Psoas muscle (tissue), 7 donors: ENCODE measurements at regions not wholly inside any gene's neighbourhood (a gene's known extent, or its start where the extent isn't known, plus 50 kb on each side); places are given as distances from the start of the nearest gene placed in this dataset.

ENCODE experiments used
- ATAC-seq, 4 donors: fragments of 200-7000 bp; cut with Tn5 transposase; one replicate each; pipeline ENCODE4 v1.9.1; 2020; ENCODE audit warnings: moderate library complexity in 3 of 4, mild to moderate bottlenecking in 2 of 4
- DNase-seq, 2 donors: peaks; one replicate each; pipeline ENCODE4 v3.0.0-alpha.2; 2020
- H3K27ac ChIP-seq: fragments of 200-600 bp; one replicate; pipeline ENCODE4 v1.8.0; 2022
- H3K27me3 ChIP-seq, 3 donors: fragments of 200-600 bp in 1 of 3; one replicate each; pipeline versions ENCODE4 v1.6.1 to v1.8.0; 2013 to 2022; ENCODE audit warnings: low read length in 2 of 3, mild to moderate bottlenecking in 2 of 3, moderate library complexity in 1 of 3; ENCODE audit not compliant: insufficient read depth in 3 of 3
- H3K36me3 ChIP-seq, 2 donors: fragments of 200-600 bp in 1 of 2; one replicate each; pipeline versions ENCODE4 v1.6.1 to v1.8.0; 2013 to 2022; ENCODE audit warnings: low read depth in 1 of 2, mild to moderate bottlenecking in 1 of 2, moderate library complexity in 1 of 2; ENCODE audit not compliant: insufficient read depth in 1 of 2
- H3K4me1 ChIP-seq: fragments of 200-600 bp; one replicate; pipeline ENCODE4 v1.8.0; 2022
- H3K4me3 ChIP-seq: fragments of 200-600 bp; one replicate; pipeline ENCODE4 v1.8.0; 2022; ENCODE audit warnings: mild to moderate bottlenecking
- H3K9me3 ChIP-seq: fragments of 200-600 bp; one replicate; pipeline ENCODE4 v1.8.0; 2022
- CTCF ChIP-seq: fragments of 200-600 bp; IDR thresholded peaks from one replicate; pipeline ENCODE4 v1.8.0; 2022; ENCODE audit warnings: antibody characterized with exemption
- WGBS, 3 donors: extraction: QIAGEN DNeasy Blood & Tissue Kit; methylation state at CpG; one replicate each; pipeline versions ENCODE4 v1.1.6 to v1.1.7; 2013; 5-methylcytosine and 5-hydroxymethylcytosine counted together
- intact Hi-C, 2 donors: fragments of 100-400 bp; cut with DNase I; formaldehyde crosslinking; loops; one replicate each; pipeline versions ENCODE4 v1.11.0 to v1.14.2; 2022
- donor health status: healthy with polysubstance abuse.
- donor health status: DM: no; HTN: no; CAD: no; lungs with moderate emphysema.
- donor health status: Bipolar disorder and iron deficiency.
- donor health status: healthy.
- donor health status: DM: yes; HTN: yes; CAD: no.
- donor health status: DM: no; HTN: no; CAD: no.
- donor health status: DM: yes; HTN: yes; CAD: no.

- H3K4me1 ChIP-seq, result no peaks in the 10 kb centered on the region
- H3K36me3 ChIP-seq, result no peaks in the 10 kb centered on the region
- no peaks in the 10 kb centered on the region for H3K27me3 ChIP-seq
- ATAC-seq, result no peak
- intact Hi-C loops, result no loop called here
- no peaks in the 10 kb centered on the region for H3K9me3 ChIP-seq
- no peak for TF ChIP-seq CTCF
- WGBS, 3 donors, result 74 to 88% (median 75%) methylated on average over 1 of the region's 1 CpG
- no peak overlapping the region for H3K27ac ChIP-seq
- no peak overlapping the region for H3K4me3 ChIP-seq
- DNase-seq, result no peak
Measured at GRCh38 chr5:22947921-22948320, 94.8 kb upstream of the CDH12 start.

GRCh38 chr5:22938362-22938761 lies 85.2 kb upstream of the CDH12 start:
- DNase-seq, result no peak
- H3K36me3 ChIP-seq, result no peaks in the 10 kb centered on the region
- no peaks in the 10 kb centered on the region for H3K9me3 ChIP-seq
- no peak for TF ChIP-seq CTCF
- H3K27ac ChIP-seq, result no peak overlapping the region
- no peak for ATAC-seq
- no peak overlapping the region for H3K4me3 ChIP-seq
- WGBS, 3 donors, result 88 to 93% (median 90%) methylated on average over 4 of the region's 4 CpGs
- H3K4me1 ChIP-seq, result no peaks in the 10 kb centered on the region
- intact Hi-C loops, result no loop called here
- no peaks in the 10 kb centered on the region for H3K27me3 ChIP-seq

GRCh38 chr5:22928821-22929482 lies 75.8 kb upstream of the CDH12 start:
- Histone ChIP-seq H3K27ac (no peak overlapping the region), H3K4me3 (no peak overlapping the region), H3K4me1 (no peaks in the 10 kb centered on the region), H3K36me3 (no peaks in the 10 kb centered on the region), H3K27me3 (no peaks in the 10 kb centered on the region), H3K9me3 (no peaks in the 10 kb centered on the region)
- no peak for DNase-seq
- ATAC-seq, result no peak
- TF ChIP-seq CTCF, result no peak
- WGBS, 3 donors, result 70 to 77% (median 71%) methylated on average over 1 of the region's 1 CpG
- intact Hi-C loops, result no loop called here

GRCh38 chr5:22926574-22926973 lies 73.4 kb upstream of the CDH12 start:
- intact Hi-C loops, result no loop called here
- WGBS, 3 donors, result 17 to 42% (median 30%) methylated on average over 1 of the region's 1 CpG
- no peaks in the 10 kb centered on the region for H3K4me1 ChIP-seq
- TF ChIP-seq CTCF, result no peak
- DNase-seq (no peak), ATAC-seq (no peak)
- no peaks in the 10 kb centered on the region for H3K9me3 ChIP-seq
- no peak overlapping the region for H3K27ac ChIP-seq
- no peaks in the 10 kb centered on the region for H3K36me3 ChIP-seq
- H3K4me3 ChIP-seq, result no peak overlapping the region
- no peaks in the 10 kb centered on the region for H3K27me3 ChIP-seq

- H3K27me3 ChIP-seq, result no peaks in the 10 kb centered on the region
- WGBS, 3 donors, result 71 to 74% (median 72%) methylated on average over 4 of the region's 4 CpGs
- H3K4me1 ChIP-seq, result no peaks in the 10 kb centered on the region
- H3K36me3 ChIP-seq, result no peaks in the 10 kb centered on the region
- intact Hi-C loops, result no loop called here
- H3K27ac ChIP-seq, result no peak overlapping the region
- DNase-seq (no peak), ATAC-seq (no peak)
- no peaks in the 10 kb centered on the region for H3K9me3 ChIP-seq
- no peak overlapping the region for H3K4me3 ChIP-seq
- no peak for TF ChIP-seq CTCF
Measured at GRCh38 chr5:22918511-22918910, 65.4 kb upstream of the CDH12 start.
